ENCODE measurements at regions not wholly inside any gene's neighbourhood (a gene's known extent, or its start where the extent isn't known, plus 50 kb on each side); places are given as distances from the start of the nearest gene placed in this dataset.

DNA sequence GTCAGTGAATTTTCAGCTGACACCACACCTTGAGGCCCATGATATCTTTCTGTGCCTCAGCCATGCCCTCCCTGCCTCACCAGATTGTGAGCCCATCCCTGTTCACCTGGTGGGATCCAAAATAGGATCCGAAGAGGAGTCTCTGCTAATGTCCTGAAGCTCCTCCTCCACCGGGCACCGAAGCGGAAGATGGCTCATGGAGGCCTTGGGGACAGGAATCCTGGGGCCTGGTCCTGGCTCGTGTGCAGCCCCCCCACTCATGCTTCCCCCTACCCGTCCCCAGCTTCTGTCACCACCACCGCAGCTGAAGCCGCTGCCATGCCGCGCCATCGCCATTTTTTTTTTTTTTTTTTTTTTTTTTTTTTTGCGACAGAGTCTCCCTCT is 1683.4 kb downstream of the TP53TG3F start:
- TF ChIP-seq, protein P1, sequence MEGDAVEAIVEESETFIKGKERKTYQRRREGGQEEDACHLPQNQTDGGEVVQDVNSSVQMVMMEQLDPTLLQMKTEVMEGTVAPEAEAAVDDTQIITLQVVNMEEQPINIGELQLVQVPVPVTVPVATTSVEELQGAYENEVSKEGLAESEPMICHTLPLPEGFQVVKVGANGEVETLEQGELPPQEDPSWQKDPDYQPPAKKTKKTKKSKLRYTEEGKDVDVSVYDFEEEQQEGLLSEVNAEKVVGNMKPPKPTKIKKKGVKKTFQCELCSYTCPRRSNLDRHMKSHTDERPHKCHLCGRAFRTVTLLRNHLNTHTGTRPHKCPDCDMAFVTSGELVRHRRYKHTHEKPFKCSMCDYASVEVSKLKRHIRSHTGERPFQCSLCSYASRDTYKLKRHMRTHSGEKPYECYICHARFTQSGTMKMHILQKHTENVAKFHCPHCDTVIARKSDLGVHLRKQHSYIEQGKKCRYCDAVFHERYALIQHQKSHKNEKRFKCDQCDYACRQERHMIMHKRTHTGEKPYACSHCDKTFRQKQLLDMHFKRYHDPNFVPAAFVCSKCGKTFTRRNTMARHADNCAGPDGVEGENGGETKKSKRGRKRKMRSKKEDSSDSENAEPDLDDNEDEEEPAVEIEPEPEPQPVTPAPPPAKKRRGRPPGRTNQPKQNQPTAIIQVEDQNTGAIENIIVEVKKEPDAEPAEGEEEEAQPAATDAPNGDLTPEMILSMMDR (IDR thresholded peaks at IDR 0.05; ENCODE audit: control extremely low read depth, extremely low read depth): no peak
- ATAC-seq (ENCODE audit: insufficient read depth, low FRiP score) (no peak), DNase-seq (no peak)
- H3K27ac ChIP-seq (ENCODE audit: low read depth in 1 of 2, low read length in 1 of 2): no peak overlapping the region
- H3K4me3 ChIP-seq: no peak overlapping the region
- 87 to 94% methylated on average over 10 to 12 of the region's 12 CpGs for WGBS, 2 donors
- H3K9me3 ChIP-seq (ENCODE audit: control insufficient read depth in 4 of 4, insufficient read depth in 3 of 4, low read length in 3 of 4): peaks cover 0 to 48% (median 10%) of the 10 kb centered on the region in 4 donors
- H3K9ac ChIP-seq (ENCODE audit: insufficient read depth in 1 of 2, low read length in 2 of 2): no peak overlapping the region
- H3K4me1 ChIP-seq (ENCODE audit: control insufficient read depth in 5 of 5, insufficient read depth in 5 of 5, low read length in 5 of 5): no peaks in the 10 kb centered on the region
- H3K27me3 ChIP-seq (ENCODE audit: control insufficient read depth in 3 of 3, insufficient read depth in 3 of 3, low read length in 2 of 3): no peaks in the 10 kb centered on the region
- no peaks in the 10 kb centered on the region for H3K36me3 ChIP-seq (ENCODE audit: control insufficient read depth in 4 of 4, insufficient read depth in 4 of 4, low read length in 4 of 4)

DNA sequence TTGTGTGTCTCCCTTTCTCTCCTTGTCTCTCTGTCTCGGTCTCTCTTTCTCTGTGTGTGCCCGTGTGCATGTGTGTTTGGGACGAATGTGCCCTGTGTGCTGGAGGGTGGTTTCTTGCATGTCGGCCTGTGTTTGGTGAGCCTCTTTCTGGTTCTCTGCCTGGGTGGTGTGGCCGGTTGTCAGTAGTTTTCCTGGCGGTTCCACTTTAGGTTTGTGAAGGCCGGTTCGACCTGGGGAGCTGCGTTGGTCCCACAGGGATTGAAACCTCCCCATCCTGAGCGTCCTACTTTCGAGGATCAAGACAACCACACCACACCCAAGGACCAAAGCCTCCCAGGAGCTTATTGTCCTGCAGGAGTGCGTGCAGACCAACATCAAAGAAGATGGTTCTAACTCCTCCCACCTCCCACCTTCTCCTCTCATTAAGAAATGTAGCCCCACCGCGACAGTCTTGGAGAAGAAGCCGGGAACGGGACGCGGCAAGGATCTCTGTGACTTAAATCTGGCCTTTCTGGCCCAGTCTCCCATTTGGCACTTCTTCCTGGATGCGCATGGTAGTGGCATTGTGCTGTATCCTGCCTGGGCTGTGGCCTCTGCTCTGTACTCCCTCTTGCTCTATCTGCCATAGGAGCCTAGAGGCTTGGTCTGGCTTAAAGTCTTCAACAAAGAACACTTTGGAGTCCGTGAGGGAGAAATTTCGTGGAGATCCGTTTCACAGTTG is 1685.0 kb downstream of the TP53TG3F start:
- Histone ChIP-seq H3K27me3 (ENCODE audit: control insufficient read depth in 3 of 3, insufficient read depth in 3 of 3, low read length in 2 of 3) (no peaks in the 10 kb centered on the region), H3K36me3 (ENCODE audit: control insufficient read depth in 4 of 4, insufficient read depth in 4 of 4, low read length in 4 of 4) (no peaks in the 10 kb centered on the region), H3K4me3 (no peak overlapping the region), H3K9me3 (ENCODE audit: control insufficient read depth in 4 of 4, insufficient read depth in 3 of 4, low read length in 3 of 4) (peaks cover 0 to 59% (median 16%) of the 10 kb centered on the region in 4 donors), H3K9ac (ENCODE audit: insufficient read depth in 1 of 2, low read length in 2 of 2) (no peak overlapping the region), H3K4me1 (ENCODE audit: control insufficient read depth in 5 of 5, insufficient read depth in 5 of 5, low read length in 5 of 5) (no peaks in the 10 kb centered on the region), H3K27ac (ENCODE audit: low read depth in 1 of 2, low read length in 1 of 2) (no peak overlapping the region)
- ATAC-seq (ENCODE audit: insufficient read depth, low FRiP score) (no peak), DNase-seq (no peak)
- TF ChIP-seq, protein P1 (IDR thresholded peaks at IDR 0.05; ENCODE audit: control extremely low read depth, extremely low read depth): no peak
- 80 to 81% methylated on average over 22 of the region's 22 CpGs for WGBS, 2 donors

DNA sequence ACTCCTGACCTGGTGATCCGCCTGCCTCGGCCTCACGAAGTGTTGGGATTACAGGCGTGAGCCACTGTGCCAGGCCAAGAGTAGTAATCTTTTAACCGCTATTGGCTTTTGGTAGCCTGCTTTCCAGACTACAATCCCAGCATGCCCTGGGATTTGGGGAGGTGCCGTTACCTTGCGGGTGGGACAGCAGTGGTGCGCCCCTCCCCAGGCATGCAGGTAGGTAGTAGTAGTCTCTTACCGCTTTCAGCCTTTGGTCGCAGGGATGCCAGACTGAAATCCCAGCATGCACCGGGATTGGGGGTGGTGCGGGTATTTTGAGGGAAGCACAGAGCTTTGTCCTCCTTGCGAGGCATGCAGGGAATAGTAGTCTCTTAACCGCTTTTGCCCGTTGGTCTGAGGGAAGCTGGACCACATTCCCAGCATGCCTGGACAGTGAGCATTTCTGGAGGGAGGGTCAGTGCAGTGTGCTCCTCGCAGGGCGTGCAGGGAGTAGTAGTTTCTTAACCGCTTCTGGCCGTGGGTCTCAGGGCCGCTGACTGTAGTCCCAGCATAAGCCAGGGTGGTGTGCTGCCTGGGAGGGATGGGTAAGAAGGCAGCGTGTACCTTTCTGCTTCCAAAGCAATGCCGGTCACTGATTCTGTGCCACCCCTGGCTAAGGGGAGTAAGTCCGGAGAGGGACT is 1686.8 kb downstream of the TP53TG3F start:
- TF ChIP-seq, protein P1 (IDR thresholded peaks at IDR 0.05; ENCODE audit: control extremely low read depth, extremely low read depth): no peak
- DNase-seq: no peak
- no peak overlapping the region for H3K9ac ChIP-seq (ENCODE audit: insufficient read depth in 1 of 2, low read length in 2 of 2)

More for the DNA sequence above, 1686.8 kb downstream of the TP53TG3F start:
- Histone ChIP-seq H3K9me3 (ENCODE audit: control insufficient read depth in 4 of 4, insufficient read depth in 3 of 4, low read length in 3 of 4) (peaks cover 0 to 54% (median 17%) of the 10 kb centered on the region in 4 donors), H3K27me3 (ENCODE audit: control insufficient read depth in 3 of 3, insufficient read depth in 3 of 3, low read length in 2 of 3) (no peaks in the 10 kb centered on the region), H3K4me1 (ENCODE audit: control insufficient read depth in 5 of 5, insufficient read depth in 5 of 5, low read length in 5 of 5) (no peaks in the 10 kb centered on the region), H3K36me3 (ENCODE audit: control insufficient read depth in 4 of 4, insufficient read depth in 4 of 4, low read length in 4 of 4) (no peaks in the 10 kb centered on the region), H3K4me3 (no peak overlapping the region), H3K27ac (ENCODE audit: low read depth in 1 of 2, low read length in 1 of 2) (no peak overlapping the region)
- WGBS, 2 donors: 83 to 84% methylated on average over 23 of the region's 23 CpGs
- no peak for ATAC-seq (ENCODE audit: insufficient read depth, low FRiP score)
